ENCODE measurements at regions not wholly inside any gene's neighbourhood (a gene's known extent, or its start where the extent isn't known, plus 50 kb on each side); places are given as distances from the start of the nearest gene placed in this dataset.

DNA sequence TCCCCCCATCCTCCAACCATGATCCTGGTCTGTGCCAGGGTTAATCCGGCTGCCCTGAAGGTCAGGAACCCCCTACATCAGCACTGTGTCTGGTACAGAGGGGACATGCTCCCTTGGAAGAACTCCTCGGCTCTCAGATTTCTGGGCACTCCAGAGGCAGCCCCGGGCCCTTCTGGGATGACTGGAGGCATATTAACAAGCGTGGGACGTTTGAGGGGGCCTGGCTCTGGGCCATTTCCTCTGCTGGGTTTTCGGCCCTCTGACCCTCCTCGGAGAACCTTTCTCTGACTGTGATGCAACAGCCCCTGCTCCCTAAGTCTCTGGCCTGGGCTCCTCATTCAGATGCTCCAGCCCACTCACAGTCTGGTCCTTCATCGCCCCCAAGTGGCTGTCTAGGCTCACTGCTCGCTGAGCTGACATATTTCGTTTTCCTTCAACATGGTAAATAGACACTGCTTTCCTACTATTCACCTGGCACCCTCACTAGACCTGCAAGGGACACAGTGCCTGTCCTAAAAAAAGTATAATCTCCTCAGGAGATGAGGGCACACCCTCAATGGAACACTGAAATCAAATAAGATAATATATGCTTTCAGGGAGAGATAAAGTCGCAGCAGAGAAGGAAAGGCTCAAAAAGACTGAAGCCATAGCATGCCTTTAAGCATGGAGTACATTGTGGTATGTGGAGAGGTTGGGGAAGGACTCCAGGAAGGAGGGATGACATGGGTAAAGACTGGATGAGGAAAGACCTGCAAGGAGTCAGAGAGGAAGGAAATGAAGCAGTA, 404.7 kb upstream of the TRPC7 start:
- TF ChIP-seq, protein P1, sequence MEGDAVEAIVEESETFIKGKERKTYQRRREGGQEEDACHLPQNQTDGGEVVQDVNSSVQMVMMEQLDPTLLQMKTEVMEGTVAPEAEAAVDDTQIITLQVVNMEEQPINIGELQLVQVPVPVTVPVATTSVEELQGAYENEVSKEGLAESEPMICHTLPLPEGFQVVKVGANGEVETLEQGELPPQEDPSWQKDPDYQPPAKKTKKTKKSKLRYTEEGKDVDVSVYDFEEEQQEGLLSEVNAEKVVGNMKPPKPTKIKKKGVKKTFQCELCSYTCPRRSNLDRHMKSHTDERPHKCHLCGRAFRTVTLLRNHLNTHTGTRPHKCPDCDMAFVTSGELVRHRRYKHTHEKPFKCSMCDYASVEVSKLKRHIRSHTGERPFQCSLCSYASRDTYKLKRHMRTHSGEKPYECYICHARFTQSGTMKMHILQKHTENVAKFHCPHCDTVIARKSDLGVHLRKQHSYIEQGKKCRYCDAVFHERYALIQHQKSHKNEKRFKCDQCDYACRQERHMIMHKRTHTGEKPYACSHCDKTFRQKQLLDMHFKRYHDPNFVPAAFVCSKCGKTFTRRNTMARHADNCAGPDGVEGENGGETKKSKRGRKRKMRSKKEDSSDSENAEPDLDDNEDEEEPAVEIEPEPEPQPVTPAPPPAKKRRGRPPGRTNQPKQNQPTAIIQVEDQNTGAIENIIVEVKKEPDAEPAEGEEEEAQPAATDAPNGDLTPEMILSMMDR (IDR thresholded peaks at IDR 0.05; ENCODE audit: poor library complexity, severe bottlenecking): peak; percentile 96
- TF ChIP-seq EZH2 (IDR thresholded peaks at IDR 0.05; ENCODE audit: borderline replicate concordance, insufficient read depth, low read length, poor library complexity, severe bottlenecking): no peak
- TF ChIP-seq POLR2AphosphoS5 (IDR thresholded peaks at IDR 0.05): no peak
- TF ChIP-seq RAD21 (conservative IDR thresholded peaks at IDR 0.05): peak; percentile 99

Data from neural cell (in vitro differentiated cells).